ENCODE measurements at regions not wholly inside any gene's neighbourhood (a gene's known extent, or its start where the extent isn't known, plus 50 kb on each side); places are given as distances from the start of the nearest gene placed in this dataset.

DNA sequence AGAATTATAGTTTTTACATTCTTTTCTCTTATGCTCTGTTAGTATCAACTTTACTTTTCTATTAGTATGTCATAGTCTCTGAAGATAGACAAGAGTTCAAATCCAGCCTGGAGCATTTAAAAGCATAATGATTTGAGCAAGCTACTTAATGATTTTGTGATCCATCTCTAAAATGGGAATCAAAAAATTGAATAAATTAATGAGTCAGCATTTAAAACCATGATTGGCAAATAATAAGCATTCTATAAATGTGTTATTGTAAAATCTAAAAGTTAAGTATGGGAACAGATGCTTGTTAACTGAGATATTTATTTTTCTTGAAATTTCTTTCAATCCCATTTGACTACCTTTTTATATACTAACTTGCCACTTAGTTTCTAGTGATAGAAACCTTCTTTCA, 391.6 kb downstream of the PCDH7 start:
- Histone ChIP-seq H2BK12ac (ENCODE audit: insufficient read length, low read depth, low read length) (no peak overlapping the region), H4K91ac (ENCODE audit: insufficient read length, low read depth, low read length) (no peak overlapping the region), H2BK5ac (ENCODE audit: insufficient read length, low read length) (no peak overlapping the region), H2BK20ac (ENCODE audit: low read depth, low read length, poor library complexity, severe bottlenecking) (no peak overlapping the region), H2AK5ac (ENCODE audit: insufficient read length, low read length) (no peak overlapping the region), H3K27ac (ENCODE audit: insufficient read length, low read depth, low read length) (no peak overlapping the region), H2BK120ac (ENCODE audit: low read depth, low read length, poor library complexity, severe bottlenecking) (no peak overlapping the region), H3K9ac (ENCODE audit: extremely low read depth, insufficient read length, low read length) (no peak overlapping the region), H3K4me1 (ENCODE audit: insufficient read depth, low read length) (no peaks in the 10 kb centered on the region), H3K4me2 (ENCODE audit: insufficient read depth, insufficient read length, low read length) (no peak overlapping the region), H3K14ac (ENCODE audit: insufficient read depth, low read length) (no peak overlapping the region), H4K8ac (replicated peaks; ENCODE audit: insufficient read length, low read depth, low read length) (no peak overlapping the region), H3K23ac (ENCODE audit: insufficient read length, low read depth, low read length) (no peak overlapping the region), H3T11ph (ENCODE audit: low read length) (no peak overlapping the region), H3K79me2 (ENCODE audit: insufficient read depth, low read length) (no peaks in the 10 kb centered on the region), H4K5ac (ENCODE audit: insufficient read length, low read depth, low read length) (no peak overlapping the region), H4K20me1 (ENCODE audit: control insufficient read depth, insufficient read depth, insufficient read length) (no peaks in the 10 kb centered on the region), H3K23me2 (ENCODE audit: insufficient read length, low read depth, low read length, poor library complexity, severe bottlenecking) (no peaks in the 10 kb centered on the region), H2AFZ (ENCODE audit: low read length) (no peak overlapping the region), H2BK15ac (ENCODE audit: low read depth, low read length) (no peak overlapping the region), H3K4ac (ENCODE audit: low read depth, low read length) (no peak overlapping the region), H3K56ac (ENCODE audit: insufficient read length, low read depth, low read length) (no peak overlapping the region), H3K27me3 (ENCODE audit: insufficient read depth, low read length) (no peaks in the 10 kb centered on the region), H3K18ac (ENCODE audit: insufficient read length, low read depth, low read length) (no peak overlapping the region), H3K79me1 (ENCODE audit: insufficient read depth, low read depth, low read length, poor library complexity, severe bottlenecking) (no peaks in the 10 kb centered on the region), H3K9me3 (ENCODE audit: control insufficient read depth, low read depth, low read length) (no peaks in the 10 kb centered on the region)
- Mint-ChIP-seq H3K4me3 (no peak overlapping the region), H3K4me1 (peaks cover 10 to 15% of the 10 kb centered on the region in 2 experiments; a peak in 3 of 4 replicates), H3K36me3 (ENCODE audit: insufficient read depth in 1 of 3, low read depth in 3 of 3) (no peaks in the 10 kb centered on the region), H3K9me3 (no peaks in the 10 kb centered on the region), H3K27me3 (ENCODE audit: low read depth) (no peaks in the 10 kb centered on the region), H3K27ac (peak overlapping the region in 1 of 3 experiments; percentile 44; a peak in 1 of 7 replicates)
- TF ChIP-seq, protein P1, sequence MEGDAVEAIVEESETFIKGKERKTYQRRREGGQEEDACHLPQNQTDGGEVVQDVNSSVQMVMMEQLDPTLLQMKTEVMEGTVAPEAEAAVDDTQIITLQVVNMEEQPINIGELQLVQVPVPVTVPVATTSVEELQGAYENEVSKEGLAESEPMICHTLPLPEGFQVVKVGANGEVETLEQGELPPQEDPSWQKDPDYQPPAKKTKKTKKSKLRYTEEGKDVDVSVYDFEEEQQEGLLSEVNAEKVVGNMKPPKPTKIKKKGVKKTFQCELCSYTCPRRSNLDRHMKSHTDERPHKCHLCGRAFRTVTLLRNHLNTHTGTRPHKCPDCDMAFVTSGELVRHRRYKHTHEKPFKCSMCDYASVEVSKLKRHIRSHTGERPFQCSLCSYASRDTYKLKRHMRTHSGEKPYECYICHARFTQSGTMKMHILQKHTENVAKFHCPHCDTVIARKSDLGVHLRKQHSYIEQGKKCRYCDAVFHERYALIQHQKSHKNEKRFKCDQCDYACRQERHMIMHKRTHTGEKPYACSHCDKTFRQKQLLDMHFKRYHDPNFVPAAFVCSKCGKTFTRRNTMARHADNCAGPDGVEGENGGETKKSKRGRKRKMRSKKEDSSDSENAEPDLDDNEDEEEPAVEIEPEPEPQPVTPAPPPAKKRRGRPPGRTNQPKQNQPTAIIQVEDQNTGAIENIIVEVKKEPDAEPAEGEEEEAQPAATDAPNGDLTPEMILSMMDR (conservative IDR thresholded peaks at IDR 0.05), result no peak
- DNase-seq, result no peak

All from H9 (cell line).